ENCODE measurements at regions not wholly inside any gene's neighbourhood (a gene's known extent, or its start where the extent isn't known, plus 50 kb on each side); places are given as distances from the start of the nearest gene placed in this dataset.
"Not testable (repeated sequence)": the region's sequence is repeated elsewhere in the genome, so short reads cannot be mapped to it uniquely, and the experiment has no call there.

- DNase-seq (ENCODE audit: low spot score): no peak
Measured at GRCh38 chr16:75996491-75996890, 270.2 kb upstream of the CPHXL start.

GRCh38 chr16:75997606-75998005 is 271.3 kb upstream of the CPHXL start:
- no peak for DNase-seq (ENCODE audit: low spot score)

GRCh38 chr16:76007645-76008044 is 269.6 kb upstream of the CNTNAP4 start:
- DNase-seq (ENCODE audit: low spot score): no peak

GRCh38 chr16:76023835-76024234 is 253.4 kb upstream of the CNTNAP4 start:
- DNase-seq (ENCODE audit: low spot score): no peak

- DNase-seq (ENCODE audit: low spot score): no peak
Measured at GRCh38 chr16:76035689-76036088, 241.5 kb upstream of the CNTNAP4 start.

GRCh38 chr16:76038097-76038496 is 239.1 kb upstream of the CNTNAP4 start:
- DNase-seq (ENCODE audit: low spot score): no peak

- no peak for DNase-seq (ENCODE audit: low spot score)
Measured at GRCh38 chr16:76052725-76053124, 224.5 kb upstream of the CNTNAP4 start.

GRCh38 chr16:76059186-76059585 is 218.0 kb upstream of the CNTNAP4 start:
- no peak for DNase-seq (ENCODE audit: low spot score)

- DNase-seq (ENCODE audit: low spot score): no peak
Measured at GRCh38 chr16:76059701-76060100, 217.5 kb upstream of the CNTNAP4 start.

- DNase-seq (ENCODE audit: low spot score): no peak
Measured at GRCh38 chr16:76071690-76072089, 205.5 kb upstream of the CNTNAP4 start.

- no peak for DNase-seq (ENCODE audit: low spot score)
Measured at GRCh38 chr16:76081967-76082366, 195.2 kb upstream of the CNTNAP4 start.

- no peak for DNase-seq (ENCODE audit: low spot score)
Measured at GRCh38 chr16:76106647-76107046, 170.6 kb upstream of the CNTNAP4 start.

GRCh38 chr16:76108460-76108859 is 168.7 kb upstream of the CNTNAP4 start:
- no peak for DNase-seq (ENCODE audit: low spot score)

GRCh38 chr16:76114681-76115080 is 162.5 kb upstream of the CNTNAP4 start:
- DNase-seq (ENCODE audit: low spot score): no peak

- no peak for DNase-seq (ENCODE audit: low spot score)
Measured at GRCh38 chr16:76118344-76118743, 158.9 kb upstream of the CNTNAP4 start.

- no peak for DNase-seq (ENCODE audit: low spot score)
Measured at GRCh38 chr16:76121636-76122035, 155.6 kb upstream of the CNTNAP4 start.

GRCh38 chr16:76123966-76124365 is 153.2 kb upstream of the CNTNAP4 start:
- DNase-seq (ENCODE audit: low spot score): no peak

- no peak for DNase-seq (ENCODE audit: low spot score)
Measured at GRCh38 chr16:76125871-76126270, 151.3 kb upstream of the CNTNAP4 start.

- not testable (repeated sequence) for DNase-seq (ENCODE audit: low spot score)
Measured at GRCh38 chr16:76138056-76138455, 139.1 kb upstream of the CNTNAP4 start.

GRCh38 chr16:76157629-76158028 is 119.6 kb upstream of the CNTNAP4 start:
- no peak for DNase-seq (ENCODE audit: low spot score)

- no peak for DNase-seq (ENCODE audit: low spot score)
Measured at GRCh38 chr16:76162046-76162445, 115.2 kb upstream of the CNTNAP4 start.

GRCh38 chr16:76164970-76165558 is 112.1 kb upstream of the CNTNAP4 start:
- no peak for DNase-seq (ENCODE audit: low spot score)

GRCh38 chr16:76175718-76176117 is 101.5 kb upstream of the CNTNAP4 start:
- no peak for DNase-seq (ENCODE audit: low spot score)

GRCh38 chr16:76176153-76176552 is 101.0 kb upstream of the CNTNAP4 start:
- no peak for DNase-seq (ENCODE audit: low spot score)

All from A172 (cell line).